CD14-positive monocyte (primary cell): ENCODE measurements at regions not wholly inside any gene's neighbourhood (a gene's known extent, or its start where the extent isn't known, plus 50 kb on each side); places are given as distances from the start of the nearest gene placed in this dataset.

ENCODE experiments used
- DNase-seq, 3 donors: peaks; one replicate each; pipeline ENCODE4 v3.0.0-alpha.2; 2011 to 2022
- H2AFZ ChIP-seq: 2 replicates; pipeline ENCODE4 v1.6.0; 2012; ENCODE audit warnings: mild to moderate bottlenecking, low read depth, low read length, inconsistent platforms; ENCODE audit not compliant: insufficient read depth, poor library complexity, severe bottlenecking
- H3K27ac ChIP-seq, 2 donors: 1 replicate in 1 of 2; 2 replicates in 1 of 2; pipeline ENCODE4 v1.5.1; 2012 to 2013; ENCODE audit warnings: low read length in 2 of 2, control low read depth in 1 of 2, inconsistent platforms in 1 of 2, low read depth in 1 of 2, mild to moderate bottlenecking in 1 of 2
- H3K27me3 ChIP-seq, 2 donors: one replicate each; pipeline versions ENCODE4 v1.6.0 to v1.6.1; 2011 to 2013; ENCODE audit warnings: low read length in 2 of 2; ENCODE audit not compliant: control insufficient read depth in 2 of 2, insufficient read depth in 2 of 2
- H3K36me3 ChIP-seq, 2 donors: replicated peaks in 1 of 2; 1 replicate in 1 of 2; 2 replicates in 1 of 2; pipeline versions ENCODE4 v1.5.1 to v1.6.1; 2012 to 2013; ENCODE audit warnings: low read length in 2 of 2, control low read depth in 1 of 2, inconsistent platforms in 1 of 2, mild to moderate bottlenecking in 1 of 2; ENCODE audit not compliant: insufficient read depth in 2 of 2, control insufficient read depth in 1 of 2
- H3K4me1 ChIP-seq, 2 donors: 1 replicate in 1 of 2; 2 replicates in 1 of 2; pipeline versions ENCODE4 v1.5.1 to v1.6.1; 2012 to 2013; ENCODE audit warnings: low read length in 2 of 2, control low read depth in 1 of 2, inconsistent platforms in 1 of 2, mild to moderate bottlenecking in 1 of 2, moderate library complexity in 1 of 2; ENCODE audit not compliant: insufficient read depth in 2 of 2, control insufficient read depth in 1 of 2
- H3K4me2 ChIP-seq: replicated peaks from 2 replicates; pipeline ENCODE3; 2012; ENCODE audit warnings: low read length, moderate library complexity, mild to moderate bottlenecking; ENCODE audit not compliant: poor library complexity, severe bottlenecking; ENCODE audit errors: extremely low read depth
- H3K4me3 ChIP-seq, 3 experiments: fragments of 200-600 bp in 1 of 3; sonication (generic) in 1 of 3; replicated peaks in 1 of 3; 1 replicate in 2 of 3; 2 replicates in 1 of 3; pipeline ENCODE4 v1.5.1; 2011 to 2013; ENCODE audit warnings: low read length in 3 of 3, mild to moderate bottlenecking in 3 of 3, control low read depth in 2 of 3, low read depth in 2 of 3, inconsistent platforms in 1 of 3, moderate library complexity in 1 of 3
- H3K79me2 ChIP-seq: 2 replicates; pipeline ENCODE4 v1.6.0; 2012; ENCODE audit warnings: mild to moderate bottlenecking, control low read depth, inconsistent platforms, low read length, moderate library complexity; ENCODE audit not compliant: insufficient read depth
- H3K9ac ChIP-seq: 2 replicates; pipeline ENCODE4 v1.6.0; 2017; ENCODE audit warnings: low read length, mild to moderate bottlenecking; ENCODE audit not compliant: insufficient read depth, poor library complexity, severe bottlenecking
- H3K9me3 ChIP-seq, 2 donors: replicated peaks in 1 of 2; 1 replicate in 1 of 2; 2 replicates in 1 of 2; pipeline versions ENCODE4 v1.5.1 to v1.6.1; 2012 to 2013; ENCODE audit warnings: low read length in 2 of 2, control low read depth in 1 of 2; ENCODE audit not compliant: control insufficient read depth in 1 of 2, insufficient read depth in 1 of 2
- H4K20me1 ChIP-seq: 2 replicates; pipeline ENCODE4 v1.6.0; 2012; ENCODE audit warnings: mild to moderate bottlenecking, low read length, control low read depth, moderate library complexity; ENCODE audit not compliant: insufficient read depth
- H3K27ac Mint-ChIP-seq, 7 donors: one replicate each; pipeline ENCODE4 v1.8.0; 2020; ENCODE audit warnings: mild to moderate bottlenecking in 7 of 7, mixed read lengths in 7 of 7, moderate library complexity in 6 of 7, inconsistent platforms in 2 of 7
- H3K27me3 Mint-ChIP-seq, 3 donors: one replicate each; pipeline ENCODE4 v1.8.0; 2021 to 2022; ENCODE audit warnings: low read depth in 3 of 3, mild to moderate bottlenecking in 3 of 3, mixed read lengths in 3 of 3, moderate library complexity in 3 of 3, inconsistent platforms in 1 of 3
- H3K36me3 Mint-ChIP-seq, 2 donors: one replicate each; pipeline ENCODE4 v1.8.0; 2020; ENCODE audit warnings: mixed read lengths in 2 of 2, inconsistent platforms in 1 of 2, mild to moderate bottlenecking in 1 of 2
- H3K4me1 Mint-ChIP-seq: one replicate; pipeline ENCODE4 v1.8.0; 2020; ENCODE audit warnings: mild to moderate bottlenecking, mixed read lengths
- H3K4me3 Mint-ChIP-seq, 2 donors: one replicate each; pipeline ENCODE4 v1.8.0; 2020; ENCODE audit warnings: mild to moderate bottlenecking in 2 of 2, mixed read lengths in 2 of 2, moderate library complexity in 1 of 2
- H3K9me3 Mint-ChIP-seq, 7 donors: one replicate each; pipeline ENCODE4 v1.8.0; 2020 to 2022; ENCODE audit warnings: mixed read lengths in 7 of 7, mild to moderate bottlenecking in 6 of 7, moderate library complexity in 6 of 7, inconsistent platforms in 2 of 7
- WGBS: methylation state at CpG from one replicate; pipeline ENCODE4 v1.1.5; 2013; ENCODE audit warnings: missing lambda C conversion rate; ENCODE audit not compliant: insufficient coverage; 5-methylcytosine and 5-hydroxymethylcytosine counted together
- intact Hi-C, 2 donors: fragments of 100-400 bp; cut with micrococcal nuclease; formaldehyde crosslinking; loops; one replicate each; pipeline versions ENCODE4 v1.15.0 to v1.15.1; 2023
- TF ChIP-seq, protein P1 (sequence below): fragments of 200-600 bp; IDR thresholded peaks from one replicate; pipeline ENCODE4 v1.8.0; 2022; ENCODE audit warnings: antibody characterized with exemption, mild to moderate bottlenecking

DNA sequence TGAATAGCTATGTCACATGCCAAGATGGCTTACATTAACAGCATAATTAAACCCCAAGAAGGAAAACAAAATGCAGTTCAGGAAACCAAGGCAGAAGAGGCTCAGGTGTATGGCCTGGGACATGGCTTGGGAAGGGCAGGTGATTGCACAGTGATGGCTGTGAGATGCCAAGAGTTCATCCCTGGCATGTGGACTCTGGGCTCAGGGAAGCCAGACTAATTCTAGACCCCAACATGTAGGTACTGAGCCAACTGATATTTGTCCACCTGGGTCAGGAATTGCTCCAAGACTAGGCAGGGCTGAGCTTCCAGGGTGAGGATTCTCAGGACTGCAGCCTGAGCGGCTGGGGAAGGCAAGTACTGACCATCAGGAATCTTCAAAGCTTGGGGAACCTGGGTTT is 218.4 kb upstream of the PIK3R1 start:
- H3K4me3 Mint-ChIP-seq = no peak overlapping the region
- Histone ChIP-seq H3K36me3 (no peaks in the 10 kb centered on the region), H3K27me3 (no peaks in the 10 kb centered on the region), H3K27ac (no peak overlapping the region), H3K9ac (no peak overlapping the region), H3K4me3 (no peak overlapping the region), H3K9me3 (no peaks in the 10 kb centered on the region), H3K79me2 (no peaks in the 10 kb centered on the region), H2AFZ (no peak overlapping the region), H3K4me2 (no peak overlapping the region), H3K4me1 (peaks cover 12 to 14% of the 10 kb centered on the region in 2 donors), H4K20me1 (no peaks in the 10 kb centered on the region)
- H3K27me3 Mint-ChIP-seq = peaks cover 0 to 4% (median 0%) of the 10 kb centered on the region in 3 donors
- peaks cover 11% of the 10 kb centered on the region for H3K4me1 Mint-ChIP-seq
- peaks cover 0 to 7% (median 4%) of the 10 kb centered on the region in 7 donors for H3K9me3 Mint-ChIP-seq
- 100% methylated on average over 1 of the region's 1 CpG for WGBS
- DNase-seq = no peak
- H3K27ac Mint-ChIP-seq = peak overlapping the region in 3 of 7 donors; percentile 31 to 70 (median 37)
- TF ChIP-seq, protein P1, sequence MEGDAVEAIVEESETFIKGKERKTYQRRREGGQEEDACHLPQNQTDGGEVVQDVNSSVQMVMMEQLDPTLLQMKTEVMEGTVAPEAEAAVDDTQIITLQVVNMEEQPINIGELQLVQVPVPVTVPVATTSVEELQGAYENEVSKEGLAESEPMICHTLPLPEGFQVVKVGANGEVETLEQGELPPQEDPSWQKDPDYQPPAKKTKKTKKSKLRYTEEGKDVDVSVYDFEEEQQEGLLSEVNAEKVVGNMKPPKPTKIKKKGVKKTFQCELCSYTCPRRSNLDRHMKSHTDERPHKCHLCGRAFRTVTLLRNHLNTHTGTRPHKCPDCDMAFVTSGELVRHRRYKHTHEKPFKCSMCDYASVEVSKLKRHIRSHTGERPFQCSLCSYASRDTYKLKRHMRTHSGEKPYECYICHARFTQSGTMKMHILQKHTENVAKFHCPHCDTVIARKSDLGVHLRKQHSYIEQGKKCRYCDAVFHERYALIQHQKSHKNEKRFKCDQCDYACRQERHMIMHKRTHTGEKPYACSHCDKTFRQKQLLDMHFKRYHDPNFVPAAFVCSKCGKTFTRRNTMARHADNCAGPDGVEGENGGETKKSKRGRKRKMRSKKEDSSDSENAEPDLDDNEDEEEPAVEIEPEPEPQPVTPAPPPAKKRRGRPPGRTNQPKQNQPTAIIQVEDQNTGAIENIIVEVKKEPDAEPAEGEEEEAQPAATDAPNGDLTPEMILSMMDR = no peak
- no peaks in the 10 kb centered on the region for H3K36me3 Mint-ChIP-seq
- intact Hi-C loops = loop anchor here (10.0 kb wide), 2 partner anchors 48 to 218 kb away; partner anchors contain the start of gene PIK3R1 (in 1 of the 2)

DNA sequence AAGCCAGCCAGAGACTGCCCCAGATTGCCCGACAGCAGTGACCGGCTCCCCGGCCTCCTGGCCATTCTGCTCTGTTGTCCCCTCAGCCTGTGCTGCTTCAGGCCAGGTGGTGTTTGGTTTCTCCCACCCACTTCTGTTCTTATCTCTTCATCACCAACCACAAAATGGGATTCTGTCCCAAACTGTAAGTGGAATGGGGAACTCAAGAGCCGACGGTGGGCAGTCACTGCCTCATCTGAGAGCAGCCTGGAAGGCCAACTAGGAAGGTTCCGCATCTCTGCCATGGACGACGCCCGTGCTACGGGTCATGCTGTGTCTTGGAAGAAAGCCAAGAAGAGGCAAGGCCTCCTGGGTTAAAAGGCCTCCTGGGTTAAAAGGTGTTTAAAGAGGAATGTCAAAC is 219.0 kb upstream of the PIK3R1 start:
- H3K27me3 ChIP-seq = no peaks in the 10 kb centered on the region
- Mint-ChIP-seq H3K4me3 (no peak overlapping the region), H3K36me3 (no peaks in the 10 kb centered on the region), H3K4me1 (peaks cover 11% of the 10 kb centered on the region), H3K27ac (peak overlapping the region in 4 of 7 donors; percentile 31 to 70 (median 44)), H3K27me3 (peaks cover 0 to 4% (median 0%) of the 10 kb centered on the region in 3 donors), H3K9me3 (peaks cover 0 to 7% (median 4%) of the 10 kb centered on the region in 7 donors)
- no peaks in the 10 kb centered on the region for H3K9me3 ChIP-seq
- H2AFZ ChIP-seq = no peak overlapping the region
- H3K4me1 ChIP-seq = peaks cover 12 to 14% of the 10 kb centered on the region in 2 donors
- intact Hi-C loops = loop anchor here (10.0 kb wide), 2 partner anchors 48 to 218 kb away; partner anchors contain the start of gene PIK3R1 (in 1 of the 2)
- DNase-seq = no peak
- TF ChIP-seq, protein P1 = no peak
- H3K4me2 ChIP-seq = no peak overlapping the region
- no peak overlapping the region for H3K27ac ChIP-seq
- no peaks in the 10 kb centered on the region for H3K79me2 ChIP-seq
- WGBS = 77% methylated on average over 6 of the region's 10 CpGs
- no peak overlapping the region for H3K4me3 ChIP-seq
- no peaks in the 10 kb centered on the region for H3K36me3 ChIP-seq
- no peak overlapping the region for H3K9ac ChIP-seq
- H4K20me1 ChIP-seq = no peaks in the 10 kb centered on the region
